ENCODE measurements at regions not wholly inside any gene's neighbourhood (a gene's known extent, or its start where the extent isn't known, plus 50 kb on each side); places are given as distances from the start of the nearest gene placed in this dataset.

DNA sequence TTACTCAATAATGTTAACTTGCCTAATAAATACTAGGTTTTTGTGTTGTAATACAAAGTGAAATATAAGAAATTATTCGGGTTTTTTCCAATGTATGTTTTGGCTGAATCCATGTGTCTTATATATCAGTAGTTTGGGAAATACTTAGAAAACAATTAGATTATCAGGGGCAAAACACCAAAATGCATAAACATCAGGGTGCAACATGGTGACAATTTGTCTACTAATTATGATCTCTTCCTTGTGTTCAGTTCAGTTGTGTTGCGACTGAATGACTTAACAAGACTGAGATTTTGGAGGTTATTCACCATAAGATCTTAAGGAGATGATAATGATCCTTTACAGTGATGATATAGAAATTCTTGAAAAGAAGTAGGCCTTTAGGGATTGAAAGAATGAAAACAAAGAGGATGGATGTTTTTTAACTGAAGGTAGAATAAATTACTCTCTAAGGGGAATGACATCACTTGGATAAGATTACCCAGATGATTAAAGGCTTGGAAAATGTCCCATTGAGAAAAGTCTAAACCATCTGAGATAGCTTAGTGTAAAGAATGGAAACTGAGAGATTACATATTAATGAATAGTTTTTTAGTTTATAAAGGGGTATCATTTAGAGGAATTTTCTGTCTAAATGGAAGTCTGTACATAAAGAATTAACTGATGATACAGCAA is 415.8 kb downstream of the SPATA31D1 start:
- TF ChIP-seq CTCF (IDR thresholded peaks at IDR 0.05; ENCODE audit: unreplicated experiment): no peak
- DNase-seq (ENCODE audit: low spot score in 2 of 2, unreplicated experiment in 2 of 2): no peak

DNA sequence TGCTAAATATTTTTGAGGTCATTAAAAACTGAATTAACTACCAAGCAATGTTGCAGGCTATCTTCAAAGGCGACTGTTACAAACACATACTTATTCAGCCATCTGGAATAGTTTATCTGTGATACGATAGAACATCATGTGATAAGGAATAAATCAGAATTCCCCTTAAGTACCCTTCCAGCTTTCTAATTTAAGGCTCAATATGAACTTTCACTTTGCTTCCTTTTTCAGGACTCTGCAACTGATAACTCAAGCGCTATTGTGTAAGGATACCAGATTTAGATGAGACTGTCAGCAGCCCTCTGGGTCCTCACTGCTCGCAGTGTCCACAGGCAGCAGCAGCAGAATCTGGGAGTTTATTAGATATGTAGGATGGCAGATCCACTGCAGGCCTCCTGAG is 416.3 kb downstream of the SPATA31D1 start:
- Mint-ChIP-seq H3K27ac (peak overlapping the region; percentile 88), H3K36me3 (no peaks in the 10 kb centered on the region), H3K4me1 (peaks cover 39% of the 10 kb centered on the region), H3K4me3 (no peak overlapping the region), H3K27me3 (ENCODE audit: low read depth) (no peaks in the 10 kb centered on the region), H3K9me3 (peaks cover 8% of the 10 kb centered on the region)
- peak in 1 of 2 experiments; percentile 39 for DNase-seq (ENCODE audit: low spot score in 2 of 2, unreplicated experiment in 2 of 2)
- no peak for TF ChIP-seq CTCF (IDR thresholded peaks at IDR 0.05; ENCODE audit: unreplicated experiment)

More for the DNA sequence above, 415.8 kb downstream of the SPATA31D1 start:
- H3K4me3 Mint-ChIP-seq: no peak overlapping the region
- H3K36me3 Mint-ChIP-seq: no peaks in the 10 kb centered on the region
- H3K27me3 Mint-ChIP-seq (ENCODE audit: low read depth): no peaks in the 10 kb centered on the region
- peak overlapping the region; percentile 88 for H3K27ac Mint-ChIP-seq
- peaks cover 35% of the 10 kb centered on the region for H3K4me1 Mint-ChIP-seq
- H3K9me3 Mint-ChIP-seq: peaks cover 10% of the 10 kb centered on the region

DNA sequence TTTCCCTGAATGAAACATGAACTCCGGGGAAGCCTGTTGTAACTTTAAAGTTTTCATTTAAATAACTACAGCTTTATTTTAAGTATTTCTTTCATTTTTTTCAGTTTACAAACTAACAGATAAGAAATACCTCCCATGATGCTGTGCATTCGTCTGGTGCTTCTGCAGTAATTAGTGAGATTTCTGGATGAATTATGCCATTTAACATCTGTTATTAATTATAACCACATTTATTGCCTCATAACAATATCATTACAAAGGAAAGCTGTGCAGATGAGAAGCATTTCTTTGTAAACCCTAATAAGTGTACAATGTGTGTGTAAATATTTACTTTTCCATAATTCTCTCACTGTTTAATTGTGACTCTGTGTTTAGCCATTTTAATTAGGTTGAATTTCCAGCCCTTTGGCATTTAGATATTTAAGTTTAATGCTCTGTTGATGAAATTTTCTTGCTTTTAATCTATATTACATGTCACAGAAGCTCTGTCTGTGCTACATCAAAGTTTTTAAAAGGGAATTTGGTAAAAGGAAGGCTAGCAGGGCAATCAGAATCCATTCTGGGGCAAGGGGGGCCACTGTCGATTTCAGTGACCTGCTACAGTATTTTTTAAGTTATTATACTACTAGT is 418.0 kb downstream of the SPATA31D1 start:
- Mint-ChIP-seq H3K27me3 (ENCODE audit: low read depth) (no peaks in the 10 kb centered on the region), H3K4me3 (no peak overlapping the region), H3K9me3 (peaks cover 8% of the 10 kb centered on the region), H3K27ac (peak overlapping the region; percentile 90), H3K36me3 (no peaks in the 10 kb centered on the region), H3K4me1 (peaks cover 52% of the 10 kb centered on the region)
- TF ChIP-seq CTCF (IDR thresholded peaks at IDR 0.05; ENCODE audit: unreplicated experiment): no peak
- DNase-seq (ENCODE audit: low spot score in 2 of 2, unreplicated experiment in 2 of 2): no peak

DNA sequence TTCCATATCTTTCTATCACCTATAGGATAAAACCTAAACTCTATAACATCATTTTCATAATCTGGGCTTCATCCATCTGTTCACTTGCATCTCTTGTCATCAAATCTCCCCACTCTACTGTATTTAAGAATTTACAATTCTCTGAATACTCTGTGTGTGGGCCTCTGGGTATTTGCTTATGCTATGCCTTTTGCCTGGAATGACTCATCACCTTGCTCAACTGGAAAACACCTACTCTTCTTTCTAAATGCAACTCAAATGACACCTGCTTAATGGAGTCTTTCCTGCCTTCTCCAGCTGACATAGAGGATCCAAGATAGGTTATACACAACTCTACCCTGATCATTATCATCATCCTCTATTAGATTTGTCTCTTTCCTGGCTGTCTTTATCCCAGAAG is 421.7 kb downstream of the SPATA31D1 start:
- no peak for DNase-seq (ENCODE audit: low spot score in 2 of 2, unreplicated experiment in 2 of 2)
- Mint-ChIP-seq H3K36me3 (peaks cover 8% of the 10 kb centered on the region), H3K27me3 (ENCODE audit: low read depth) (no peaks in the 10 kb centered on the region), H3K4me3 (no peak overlapping the region), H3K4me1 (peaks cover 47% of the 10 kb centered on the region), H3K27ac (peak overlapping the region; percentile 57), H3K9me3 (peaks cover 26% of the 10 kb centered on the region)
- TF ChIP-seq CTCF (IDR thresholded peaks at IDR 0.05; ENCODE audit: unreplicated experiment): no peak

- Mint-ChIP-seq H3K4me3 (no peak overlapping the region), H3K36me3 (peaks cover 8% of the 10 kb centered on the region), H3K27me3 (ENCODE audit: low read depth) (no peaks in the 10 kb centered on the region), H3K4me1 (peaks cover 42% of the 10 kb centered on the region), H3K27ac (peak overlapping the region; percentile 57), H3K9me3 (peaks cover 28% of the 10 kb centered on the region)
- no peak for DNase-seq (ENCODE audit: low spot score in 2 of 2, unreplicated experiment in 2 of 2)
- TF ChIP-seq CTCF (IDR thresholded peaks at IDR 0.05; ENCODE audit: unreplicated experiment): no peak
Measured at GRCh38 chr9:82410866-82411265, 422.3 kb downstream of the SPATA31D1 start.

All from mesothelial cell of epicardium (in vitro differentiated cells).